ENCODE measurements at regions not wholly inside any gene's neighbourhood (a gene's known extent, or its start where the extent isn't known, plus 50 kb on each side); places are given as distances from the start of the nearest gene placed in this dataset.

DNA sequence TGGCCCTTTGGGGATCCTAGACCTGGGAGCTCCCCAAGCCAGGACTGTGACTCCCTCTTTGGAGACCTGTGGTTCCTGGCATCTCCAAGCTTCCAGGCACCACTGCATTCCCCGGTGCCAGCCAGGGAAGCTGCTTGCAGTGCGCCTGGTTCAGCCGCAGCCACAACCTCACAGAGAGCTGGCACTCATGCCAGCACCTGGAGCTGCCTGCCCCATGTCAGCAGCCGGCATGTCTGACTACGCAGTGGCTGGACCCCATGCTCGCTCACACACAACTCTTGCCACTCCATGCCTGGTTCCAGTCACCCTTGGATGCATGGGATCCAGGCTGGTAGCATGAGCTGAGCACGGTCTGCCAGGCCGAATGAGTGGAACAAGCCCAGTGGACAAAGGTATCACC, 426.6 kb downstream of the LRRIQ3 start:
- TF ChIP-seq YY1 (IDR thresholded peaks at IDR 0.05; ENCODE audit: low read depth, low read length) (no peak), FOS (IDR thresholded peaks at IDR 0.05; ENCODE audit: borderline replicate concordance, extremely low read depth, insufficient read length) (no peak), POLR2A (IDR thresholded peaks at IDR 0.05; ENCODE audit: low read depth, low read length) (no peak), POLR2AphosphoS5 (IDR thresholded peaks at IDR 0.05; ENCODE audit: low read length) (no peak), HDAC6 (IDR thresholded peaks at IDR 0.05; ENCODE audit: unreplicated experiment) (no peak), TARDBP (IDR thresholded peaks at IDR 0.05; ENCODE audit: borderline replicate concordance) (no peak), RAD21 (IDR thresholded peaks at IDR 0.05; ENCODE audit: insufficient read depth, low read depth, low read length) (no peak), TAF1 (IDR thresholded peaks at IDR 0.05; ENCODE audit: borderline replicate concordance, low read depth, low read length) (no peak), CBX5 (IDR thresholded peaks at IDR 0.05; ENCODE audit: low read depth) (no peak), BACH1 (IDR thresholded peaks at IDR 0.05; ENCODE audit: borderline replicate concordance) (no peak)
- TF ChIP-seq, protein P1, sequence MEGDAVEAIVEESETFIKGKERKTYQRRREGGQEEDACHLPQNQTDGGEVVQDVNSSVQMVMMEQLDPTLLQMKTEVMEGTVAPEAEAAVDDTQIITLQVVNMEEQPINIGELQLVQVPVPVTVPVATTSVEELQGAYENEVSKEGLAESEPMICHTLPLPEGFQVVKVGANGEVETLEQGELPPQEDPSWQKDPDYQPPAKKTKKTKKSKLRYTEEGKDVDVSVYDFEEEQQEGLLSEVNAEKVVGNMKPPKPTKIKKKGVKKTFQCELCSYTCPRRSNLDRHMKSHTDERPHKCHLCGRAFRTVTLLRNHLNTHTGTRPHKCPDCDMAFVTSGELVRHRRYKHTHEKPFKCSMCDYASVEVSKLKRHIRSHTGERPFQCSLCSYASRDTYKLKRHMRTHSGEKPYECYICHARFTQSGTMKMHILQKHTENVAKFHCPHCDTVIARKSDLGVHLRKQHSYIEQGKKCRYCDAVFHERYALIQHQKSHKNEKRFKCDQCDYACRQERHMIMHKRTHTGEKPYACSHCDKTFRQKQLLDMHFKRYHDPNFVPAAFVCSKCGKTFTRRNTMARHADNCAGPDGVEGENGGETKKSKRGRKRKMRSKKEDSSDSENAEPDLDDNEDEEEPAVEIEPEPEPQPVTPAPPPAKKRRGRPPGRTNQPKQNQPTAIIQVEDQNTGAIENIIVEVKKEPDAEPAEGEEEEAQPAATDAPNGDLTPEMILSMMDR (IDR thresholded peaks at IDR 0.05 in 2 of 3, conservative IDR thresholded peaks at IDR 0.05 in 1 of 3; ENCODE audit: control insufficient read depth in 2 of 3, extremely low read depth in 1 of 3, insufficient read depth in 1 of 3, low read depth in 3 of 3, low read length in 3 of 3), result no peak
- TF ChIP-seq, protein P2, sequence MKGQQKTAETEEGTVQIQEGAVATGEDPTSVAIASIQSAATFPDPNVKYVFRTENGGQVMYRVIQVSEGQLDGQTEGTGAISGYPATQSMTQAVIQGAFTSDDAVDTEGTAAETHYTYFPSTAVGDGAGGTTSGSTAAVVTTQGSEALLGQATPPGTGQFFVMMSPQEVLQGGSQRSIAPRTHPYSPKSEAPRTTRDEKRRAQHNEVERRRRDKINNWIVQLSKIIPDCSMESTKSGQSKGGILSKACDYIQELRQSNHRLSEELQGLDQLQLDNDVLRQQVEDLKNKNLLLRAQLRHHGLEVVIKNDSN (IDR thresholded peaks at IDR 0.05; ENCODE audit: borderline replicate concordance, extremely low read length, insufficient read depth, low read depth, low read length), result no peak
- TF ChIP-seq, protein P3, sequence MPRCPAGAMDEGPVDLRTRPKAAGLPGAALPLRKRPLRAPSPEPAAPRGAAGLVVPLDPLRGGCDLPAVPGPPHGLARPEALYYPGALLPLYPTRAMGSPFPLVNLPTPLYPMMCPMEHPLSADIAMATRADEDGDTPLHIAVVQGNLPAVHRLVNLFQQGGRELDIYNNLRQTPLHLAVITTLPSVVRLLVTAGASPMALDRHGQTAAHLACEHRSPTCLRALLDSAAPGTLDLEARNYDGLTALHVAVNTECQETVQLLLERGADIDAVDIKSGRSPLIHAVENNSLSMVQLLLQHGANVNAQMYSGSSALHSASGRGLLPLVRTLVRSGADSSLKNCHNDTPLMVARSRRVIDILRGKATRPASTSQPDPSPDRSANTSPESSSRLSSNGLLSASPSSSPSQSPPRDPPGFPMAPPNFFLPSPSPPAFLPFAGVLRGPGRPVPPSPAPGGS (IDR thresholded peaks at IDR 0.05; ENCODE audit: borderline replicate concordance, insufficient read depth, low read depth, low read length, poor library complexity, severe bottlenecking), result no peak
